MM.1S (cell line): ENCODE measurements at regions not wholly inside any gene's neighbourhood (a gene's known extent, or its start where the extent isn't known, plus 50 kb on each side); places are given as distances from the start of the nearest gene placed in this dataset.

ENCODE experiments used
- CTCF ChIP-seq: fragments of 300-600 bp; sonication (generic); IDR thresholded peaks from 2 replicates; pipeline ENCODE4 v1.5.1; 2016; ENCODE audit warnings: antibody characterized with exemption, low read length, mixed read lengths
- EZH2 ChIP-seq: fragments of 300-600 bp; sonication (generic); optimal IDR thresholded peaks from 2 replicates; pipeline ENCODE3; 2017; ENCODE audit warnings: low read depth, mild to moderate bottlenecking, antibody characterized with exemption, low read length, mixed read lengths
- EZH2phosphoT487 ChIP-seq: fragments of 300-600 bp; sonication (generic); IDR thresholded peaks from 2 replicates; pipeline ENCODE4 v1.6.1; 2018; ENCODE audit warnings: antibody characterized with exemption, low read length

- TF ChIP-seq EZH2: no peak
- no peak for TF ChIP-seq CTCF
- TF ChIP-seq EZH2phosphoT487: no peak
Measured at GRCh38 chr14:97782871-97783414, 985.8 kb downstream of the VRK1 start.
